B cell (primary cell): ENCODE measurements at regions not wholly inside any gene's neighbourhood (a gene's known extent, or its start where the extent isn't known, plus 50 kb on each side); places are given as distances from the start of the nearest gene placed in this dataset.

ENCODE experiments used
- ATAC-seq: fragments of 200-7000 bp; cut with Tn5 transposase; one replicate; pipeline ENCODE4 v1.10.0; 2021; ENCODE audit warnings: low read depth, mild to moderate bottlenecking, moderate number of reproducible peaks, moderate library complexity
- CTCF ChIA-PET: fragments of 350-600 bp; sonication (Branson Sonifier 250); formaldehyde crosslinking; loops from one replicate; lab custom pipeline; 2021; ENCODE audit warnings: antibody characterized with exemption, inconsistent platforms; lab: Charles Lee
- POLR2A ChIA-PET: fragments of 350-600 bp; sonication (Branson Sonifier 250); formaldehyde crosslinking; loops from one replicate; lab custom pipeline; 2021; ENCODE audit warnings: antibody characterized with exemption; lab: Charles Lee
- DNase-seq: peaks from one replicate; pipeline ENCODE4 v3.0.0; 2013
- H2AFZ ChIP-seq: 2 replicates; pipeline ENCODE4 v1.6.1; 2012; ENCODE audit warnings: mild to moderate bottlenecking, low read depth, low read length; ENCODE audit not compliant: insufficient read depth, poor library complexity, severe bottlenecking
- H3K27ac ChIP-seq, 2 donors: 1 replicate in 1 of 2; 2 replicates in 1 of 2; pipeline ENCODE4 v1.5.1; 2012 to 2013; ENCODE audit warnings: low read length in 2 of 2, mild to moderate bottlenecking in 2 of 2, moderate library complexity in 1 of 2
- H3K27me3 ChIP-seq, 4 experiments: fragments of 200-600 bp in 1 of 4; sonication (generic) in 1 of 4; replicated peaks in 1 of 4; 1 replicate in 2 of 4; 2 replicates in 2 of 4; pipeline versions ENCODE4 v1.6.1 to v1.7.0; 2013 to 2016; ENCODE audit warnings: low read length in 3 of 4, mild to moderate bottlenecking in 2 of 4, mixed read lengths in 1 of 4, moderate library complexity in 1 of 4; ENCODE audit not compliant: insufficient read depth in 4 of 4, control insufficient read depth in 3 of 4; ENCODE audit errors: control extremely low read depth in 1 of 4
- H3K36me3 ChIP-seq, 2 experiments: replicated peaks in 1 of 2; 1 replicate in 1 of 2; 2 replicates in 1 of 2; pipeline versions ENCODE4 v1.6.1 to v1.7.1; 2013; ENCODE audit warnings: low read length in 1 of 2; ENCODE audit not compliant: insufficient read depth in 2 of 2, control insufficient read depth in 1 of 2; ENCODE audit errors: control extremely low read depth in 1 of 2, extremely low read depth in 1 of 2
- H3K4me1 ChIP-seq, 2 donors: fragments of 200-600 bp in 1 of 2; sonication (generic) in 1 of 2; 1 replicate in 1 of 2; 2 replicates in 1 of 2; pipeline versions ENCODE4 v1.5.1 to v1.6.1; 2013 to 2017; ENCODE audit warnings: low read length in 2 of 2; ENCODE audit not compliant: control insufficient read depth in 2 of 2, insufficient read depth in 2 of 2
- H3K4me2 ChIP-seq: replicated peaks from 2 replicates; pipeline ENCODE3; 2012; ENCODE audit warnings: mild to moderate bottlenecking, low read depth, low read length; ENCODE audit not compliant: poor library complexity, severe bottlenecking
- H3K4me3 ChIP-seq, 5 experiments: fragments of 200-600 bp in 1 of 5; sonication (generic) in 1 of 5; 1 replicate in 3 of 5; 2 replicates in 2 of 5; pipeline versions ENCODE4 v1.5.1 to v1.7.0; 2011 to 2016; ENCODE audit warnings: low read length in 4 of 5, mild to moderate bottlenecking in 4 of 5, low read depth in 2 of 5, control low read depth in 1 of 5, moderate library complexity in 1 of 5; ENCODE audit not compliant: insufficient read depth in 1 of 5; ENCODE audit errors: control extremely low read depth in 1 of 5, extremely low read depth in 1 of 5
- H3K79me2 ChIP-seq: fragments of 200-600 bp; sonication (generic); one replicate; pipeline ENCODE4 v1.6.0; 2016; ENCODE audit warnings: low read length; ENCODE audit not compliant: control insufficient read depth, insufficient read depth
- H3K9ac ChIP-seq: fragments of 200-600 bp; sonication (generic); 2 replicates; pipeline ENCODE4 v1.6.1; 2017; ENCODE audit warnings: mild to moderate bottlenecking, low read length, moderate library complexity
- H3K9me3 ChIP-seq, 3 donors: one replicate each; pipeline versions ENCODE4 v1.6.1 to v1.7.1; 2013; ENCODE audit warnings: low read length in 2 of 3; ENCODE audit not compliant: control insufficient read depth in 2 of 3, insufficient read depth in 1 of 3; ENCODE audit errors: control extremely low read depth in 1 of 3
- H4K20me1 ChIP-seq: 2 replicates; pipeline ENCODE4 v1.6.0; 2012; ENCODE audit warnings: mild to moderate bottlenecking, low read length; ENCODE audit not compliant: insufficient read depth, control insufficient read depth, poor library complexity, severe bottlenecking
- H3K27ac Mint-ChIP-seq: one replicate; pipeline ENCODE4 v1.8.0; 2021; ENCODE audit warnings: mixed read lengths
- H3K27me3 Mint-ChIP-seq: one replicate; pipeline ENCODE4 v1.8.0; 2021; ENCODE audit warnings: mixed read lengths
- H3K4me1 Mint-ChIP-seq: one replicate; pipeline ENCODE4 v1.8.0; 2021; ENCODE audit warnings: mixed read lengths
- H3K4me3 Mint-ChIP-seq: one replicate; pipeline ENCODE4 v1.8.0; 2021; ENCODE audit warnings: mixed read lengths
- H3K9me3 Mint-ChIP-seq: one replicate; pipeline ENCODE4 v1.8.0; 2022; ENCODE audit warnings: mixed read lengths; ENCODE audit not compliant: insufficient read depth
- CTCF ChIP-seq: fragments of 200-600 bp; IDR thresholded peaks from one replicate; pipeline ENCODE4 v1.8.0; 2022; ENCODE audit warnings: antibody characterized with exemption, mild to moderate bottlenecking
- EZH2 ChIP-seq: IDR thresholded peaks from 2 replicates; pipeline ENCODE4 v1.6.1; 2012; ENCODE audit warnings: borderline replicate concordance, low read depth, mild to moderate bottlenecking, moderate library complexity, low read length; ENCODE audit not compliant: insufficient read depth, poor library complexity, severe bottlenecking
- WGBS: methylation state at CpG from one replicate; pipeline ENCODE4 v1.1.5; 2013; ENCODE audit warnings: missing lambda C conversion rate; ENCODE audit not compliant: insufficient coverage; 5-methylcytosine and 5-hydroxymethylcytosine counted together
- intact Hi-C: fragments of 100-400 bp; cut with micrococcal nuclease; formaldehyde crosslinking; loops from one replicate; pipeline ENCODE4 v1.10.0; 2022

- Histone ChIP-seq H3K4me3 (no peak overlapping the region), H3K9ac (no peak overlapping the region), H3K27ac (no peak overlapping the region), H3K4me2 (no peak overlapping the region), H3K9me3 (peaks cover 0 to 16% (median 5%) of the 10 kb centered on the region in 3 donors), H3K27me3 (peaks cover 0 to 7% (median 0%) of the 10 kb centered on the region in 4 experiments), H3K36me3 (no peaks in the 10 kb centered on the region), H3K79me2 (no peaks in the 10 kb centered on the region), H3K4me1 (no peaks in the 10 kb centered on the region), H2AFZ (no peak overlapping the region), H4K20me1 (no peaks in the 10 kb centered on the region)
- no peak overlapping the region for H3K27ac Mint-ChIP-seq
- CTCF ChIA-PET, result no interaction called here
- 95% methylated on average over 6 of the region's 7 CpGs for WGBS
- no peak overlapping the region for H3K4me3 Mint-ChIP-seq
- no peaks in the 10 kb centered on the region for H3K4me1 Mint-ChIP-seq
- peaks cover 18% of the 10 kb centered on the region for H3K27me3 Mint-ChIP-seq
- intact Hi-C loops, result no loop called here
- H3K9me3 Mint-ChIP-seq, result peaks cover 3% of the 10 kb centered on the region
- no peak for TF ChIP-seq CTCF
- TF ChIP-seq EZH2, result no peak
- DNase-seq (no peak), ATAC-seq (no peak)
- POLR2A ChIA-PET, result no interaction called here
Measured at GRCh38 chr2:128491692-128492244, 173.1 kb upstream of the HS6ST1 start.

GRCh38 chr2:128492966-128493811, 174.5 kb upstream of the HS6ST1 start:
- intact Hi-C loops, result no loop called here
- 92% methylated on average over 62 of the region's 65 CpGs for WGBS
- no peaks in the 10 kb centered on the region for H3K4me1 ChIP-seq
- no peak overlapping the region for H2AFZ ChIP-seq
- H3K9ac ChIP-seq, result no peak overlapping the region
- peaks cover 18% of the 10 kb centered on the region for H3K27me3 Mint-ChIP-seq
- H3K4me3 Mint-ChIP-seq, result no peak overlapping the region
- ATAC-seq (no peak), DNase-seq (no peak)
- H3K4me2 ChIP-seq, result no peak overlapping the region
- no peaks in the 10 kb centered on the region for H3K79me2 ChIP-seq
- CTCF ChIA-PET, result no interaction called here
- no peak overlapping the region for H3K4me3 ChIP-seq
- TF ChIP-seq EZH2 (no peak), CTCF (no peak)
- POLR2A ChIA-PET, result no interaction called here
- no peaks in the 10 kb centered on the region for H3K36me3 ChIP-seq
- H3K27ac ChIP-seq, result no peak overlapping the region
- H3K9me3 ChIP-seq, result peaks cover 0 to 16% (median 5%) of the 10 kb centered on the region in 3 donors
- H3K9me3 Mint-ChIP-seq, result peaks cover 3% of the 10 kb centered on the region
- H3K4me1 Mint-ChIP-seq, result no peaks in the 10 kb centered on the region
- H3K27me3 ChIP-seq, result peaks cover 0 to 11% (median 0%) of the 10 kb centered on the region in 4 experiments
- H3K27ac Mint-ChIP-seq, result no peak overlapping the region
- H4K20me1 ChIP-seq, result no peaks in the 10 kb centered on the region
